ENCODE measurements at regions not wholly inside any gene's neighbourhood (a gene's known extent, or its start where the extent isn't known, plus 50 kb on each side); places are given as distances from the start of the nearest gene placed in this dataset.

GRCh38 chr10:94194256-94194655 is 168.5 kb downstream of the NOC3L start:
- FAIRE-seq, result no peak

- FAIRE-seq, result no peak
Measured at GRCh38 chr10:94197241-94197640, 165.5 kb downstream of the NOC3L start.

- no peak for FAIRE-seq
Measured at GRCh38 chr10:94198324-94198723, 164.4 kb downstream of the NOC3L start.

- no peak for FAIRE-seq
Measured at GRCh38 chr10:94199565-94199964, 163.2 kb downstream of the NOC3L start.

- no peak for FAIRE-seq
Measured at GRCh38 chr10:94200146-94200837, 162.4 kb downstream of the NOC3L start.

GRCh38 chr10:94205396-94205831 is 157.3 kb downstream of the NOC3L start:
- FAIRE-seq, result no peak

GRCh38 chr10:94206176-94206575 is 156.6 kb downstream of the NOC3L start:
- FAIRE-seq, result no peak

- no peak for FAIRE-seq
Measured at GRCh38 chr10:94208315-94208714, 154.4 kb downstream of the NOC3L start.

- no peak for FAIRE-seq
Measured at GRCh38 chr10:94210440-94211168, 152.1 kb downstream of the NOC3L start.

- FAIRE-seq, result no peak
Measured at GRCh38 chr10:94211169-94211510, 151.6 kb downstream of the NOC3L start.

- no peak for FAIRE-seq
Measured at GRCh38 chr10:94213001-94213530, 149.7 kb downstream of the NOC3L start.

GRCh38 chr10:94213980-94214379 is 148.8 kb downstream of the NOC3L start:
- no peak for FAIRE-seq

- no peak for FAIRE-seq
Measured at GRCh38 chr10:94214481-94214893, 148.3 kb downstream of the NOC3L start.

GRCh38 chr10:94216201-94216600 is 146.5 kb downstream of the NOC3L start:
- no peak for FAIRE-seq

GRCh38 chr10:94217411-94217810 is 145.3 kb downstream of the NOC3L start:
- FAIRE-seq, result no peak

- no peak for FAIRE-seq
Measured at GRCh38 chr10:94218493-94219183, 144.1 kb downstream of the NOC3L start.

GRCh38 chr10:94219829-94220228 is 142.9 kb downstream of the NOC3L start:
- no peak for FAIRE-seq

GRCh38 chr10:94220717-94221116 is 142.0 kb downstream of the NOC3L start:
- no peak for FAIRE-seq

- FAIRE-seq, result no peak
Measured at GRCh38 chr10:94223702-94224370, 138.9 kb downstream of the NOC3L start.

GRCh38 chr10:94224656-94225055 is 138.1 kb downstream of the NOC3L start:
- no peak for FAIRE-seq

GRCh38 chr10:94225589-94225988 is 137.2 kb downstream of the NOC3L start:
- FAIRE-seq, result no peak

GRCh38 chr10:94230134-94230785 is 132.5 kb downstream of the NOC3L start:
- FAIRE-seq, result no peak

Measured in islet of Langerhans (tissue), 1 donor.